NCI-H2227 treated with DMSO at 0.1 percent for 48 hours (cell line): ENCODE measurements at regions not wholly inside any gene's neighbourhood (a gene's known extent, or its start where the extent isn't known, plus 50 kb on each side); places are given as distances from the start of the nearest gene placed in this dataset.

Source experiments
- DNase-seq: peaks from one replicate; lab custom pipeline; 2025; lab: John Stamatoyannopoulos, UW

DNA sequence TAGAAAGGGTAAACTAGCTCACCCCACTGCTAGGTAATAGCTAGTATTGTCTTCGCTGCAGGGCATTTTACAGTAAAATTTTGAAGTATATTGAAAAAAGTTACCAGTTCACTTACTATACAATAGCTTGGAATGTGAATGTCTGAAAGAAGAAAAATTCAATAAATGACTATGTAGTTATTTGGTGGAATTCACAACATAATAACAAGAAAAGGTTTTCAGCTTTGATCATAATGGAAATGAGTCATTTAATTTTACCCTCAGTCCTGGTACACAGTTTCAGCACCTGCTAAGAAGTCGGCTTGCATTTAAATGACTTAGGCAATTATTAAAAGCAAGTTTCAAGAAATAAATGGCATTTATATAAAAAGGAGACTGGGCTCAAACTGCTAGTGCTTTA lies 90.4 kb downstream of the NUP35 start:
- no peak for DNase-seq

DNA sequence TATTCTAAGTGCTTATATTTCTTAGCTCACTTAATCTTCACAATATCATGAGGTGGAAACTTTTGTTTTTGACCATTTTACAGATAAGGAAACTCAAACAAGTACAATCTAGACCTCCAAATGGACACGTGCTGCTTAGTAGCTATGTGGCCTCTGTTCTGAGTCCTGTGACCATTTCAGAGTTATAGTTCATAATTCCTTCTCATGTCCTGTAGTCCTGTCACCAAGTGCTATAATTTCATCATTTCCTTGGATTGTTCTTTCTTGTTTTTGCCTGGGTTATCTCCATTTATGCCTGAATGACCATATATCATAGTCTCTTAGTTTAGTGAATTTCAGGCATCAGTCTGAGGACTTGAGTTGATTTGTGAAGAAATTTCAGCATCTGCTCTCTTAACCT lies 91.7 kb downstream of the NUP35 start:
- DNase-seq: no peak

- DNase-seq: no peak
Observed at GRCh38 chr2:183219888-183220287, 95.6 kb downstream of the NUP35 start.

GRCh38 chr2:183222751-183223150 lies 98.5 kb downstream of the NUP35 start:
- DNase-seq: no peak

DNA sequence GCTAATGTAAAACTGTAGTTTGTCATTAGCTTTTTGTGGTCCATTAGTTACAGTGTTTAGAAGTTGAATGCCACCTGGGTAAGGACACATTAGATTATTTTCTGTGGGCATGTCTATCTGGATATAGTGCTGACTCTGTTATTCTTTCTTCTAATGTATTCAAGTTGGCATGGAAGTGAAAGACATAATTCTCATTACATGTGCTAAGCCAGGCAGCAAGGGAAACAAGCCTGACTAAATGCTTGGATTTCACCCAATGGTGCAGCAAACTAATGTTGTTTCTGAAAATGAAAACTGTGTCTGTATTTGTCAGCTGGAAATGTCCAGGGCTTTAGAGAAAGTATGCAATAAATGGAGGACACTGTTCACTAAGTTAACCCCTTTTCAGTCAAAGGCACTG lies 100.7 kb downstream of the NUP35 start:
- DNase-seq: no peak

GRCh38 chr2:183227176-183227575 lies 102.9 kb downstream of the NUP35 start:
- DNase-seq: no peak

GRCh38 chr2:183229386-183229785 lies 105.1 kb downstream of the NUP35 start:
- DNase-seq: no peak

GRCh38 chr2:183232161-183232865 lies 108.1 kb downstream of the NUP35 start:
- no peak for DNase-seq

GRCh38 chr2:183242937-183243336 lies 118.7 kb downstream of the NUP35 start:
- peak; percentile 40 for DNase-seq

GRCh38 chr2:183243758-183244157 lies 119.5 kb downstream of the NUP35 start:
- DNase-seq: no peak

DNA sequence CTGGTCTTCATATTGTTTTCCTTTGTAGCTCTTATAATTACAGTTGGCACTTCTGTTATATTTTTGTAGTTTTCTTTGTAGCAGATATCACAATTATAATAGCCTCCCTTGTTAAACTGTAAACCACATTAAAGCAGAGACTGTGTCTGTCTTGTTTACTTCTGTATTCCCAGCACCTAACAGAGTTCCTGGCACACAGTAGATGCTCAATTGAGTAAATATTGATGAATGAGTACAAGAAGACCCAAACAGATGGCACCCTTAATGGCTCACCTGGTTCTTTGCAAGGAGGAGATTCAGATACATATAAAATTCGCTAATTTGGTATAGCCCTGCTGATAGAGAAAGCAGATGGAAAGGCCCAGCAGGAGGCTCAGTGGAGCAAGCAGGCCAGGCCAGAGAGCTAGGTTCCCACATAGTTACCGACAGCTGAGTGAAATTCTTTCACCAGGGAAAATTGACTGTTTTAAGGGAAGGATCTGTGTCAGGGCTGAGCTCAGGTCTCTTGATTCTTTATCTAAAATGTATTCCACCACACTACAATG lies 120.1 kb downstream of the NUP35 start:
- peak; percentile 23 for DNase-seq

DNA sequence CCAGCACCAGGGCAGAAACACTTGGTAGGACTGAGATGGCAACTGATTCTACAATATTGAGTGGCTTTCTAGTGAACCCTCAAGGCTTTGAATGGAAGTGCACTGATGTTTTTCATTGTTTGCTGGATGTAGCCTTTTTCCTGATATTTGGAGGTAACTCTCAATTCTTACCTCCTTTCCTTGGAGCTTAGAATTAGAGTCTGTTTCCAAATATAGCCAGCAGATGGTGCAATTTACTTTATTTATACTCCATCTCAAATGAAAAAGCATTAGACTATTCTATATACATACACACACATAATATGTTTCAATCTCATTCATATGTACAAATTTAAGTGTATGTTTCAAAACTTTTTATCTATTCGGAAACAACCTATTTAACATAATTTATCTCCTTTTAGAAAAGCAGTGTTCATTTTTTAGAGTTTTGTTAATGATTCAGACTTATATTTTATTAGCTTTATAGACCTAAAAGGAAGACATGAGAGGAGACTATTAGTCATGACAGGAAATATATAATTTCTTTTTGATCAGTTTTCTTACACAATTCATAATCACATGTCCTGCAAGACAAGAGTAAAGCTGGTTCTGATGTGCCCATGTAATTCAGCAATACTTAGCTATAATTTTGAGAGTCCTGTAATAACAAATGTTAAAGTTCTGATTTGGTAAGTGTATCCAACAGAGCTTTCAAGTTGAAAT lies 124.8 kb downstream of the NUP35 start:
- peak; percentile 64 for DNase-seq

DNA sequence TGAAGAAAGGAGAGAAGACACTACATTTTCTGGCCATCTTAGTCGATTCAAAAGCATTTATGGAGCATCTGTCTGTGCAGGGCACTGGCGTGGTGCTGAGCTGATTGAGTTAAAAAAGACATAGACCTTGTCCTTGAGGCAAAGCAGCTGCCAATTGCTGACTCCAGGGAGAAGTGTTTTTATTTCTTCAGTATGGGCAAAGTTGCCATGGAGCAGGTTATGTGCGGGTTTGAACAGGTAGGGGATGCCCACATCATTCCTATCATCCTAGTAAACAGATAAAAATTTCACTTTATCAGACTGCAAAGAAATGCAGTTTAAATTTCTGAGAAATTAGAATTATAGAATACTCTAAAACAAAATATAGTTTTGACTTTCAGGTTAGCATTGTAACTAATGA lies 125.8 kb downstream of the NUP35 start:
- no peak for DNase-seq

GRCh38 chr2:183250472-183250871 lies 126.2 kb downstream of the NUP35 start:
- DNase-seq: no peak

DNA sequence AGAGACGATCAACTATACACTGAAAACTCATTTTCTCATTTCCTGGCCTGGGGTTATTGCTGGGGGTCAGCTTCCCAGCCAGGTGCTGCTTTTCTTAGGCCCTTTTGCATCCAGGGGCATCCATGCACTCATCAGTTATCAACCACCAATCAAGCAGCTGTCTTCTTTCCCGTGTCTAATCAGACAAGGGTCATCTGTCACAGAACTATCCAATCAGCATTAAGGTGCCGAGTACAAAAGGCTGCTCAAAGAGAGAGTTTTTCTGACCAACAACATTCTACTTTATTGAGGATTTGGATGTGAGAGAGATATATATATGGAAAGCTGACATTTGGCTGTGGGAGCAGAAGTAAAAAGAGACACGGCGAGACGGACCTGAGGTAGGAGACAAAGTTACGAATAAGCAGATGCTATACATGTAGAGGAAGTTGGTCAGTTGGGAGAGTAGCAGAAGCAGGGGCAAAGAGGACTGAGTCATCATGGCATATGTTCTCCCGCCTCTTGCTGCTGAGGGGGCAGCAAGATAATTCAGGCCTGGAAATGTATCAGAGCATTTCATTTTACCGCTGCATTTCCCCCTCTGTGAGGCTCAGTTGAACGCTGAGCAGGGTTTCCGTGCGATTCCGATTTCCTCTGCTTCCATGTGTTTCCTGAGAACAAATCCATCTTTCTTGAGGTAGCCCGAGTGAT lies 129.3 kb downstream of the NUP35 start:
- no peak for DNase-seq

- DNase-seq: no peak
Observed at GRCh38 chr2:183255411-183255810, 131.2 kb downstream of the NUP35 start.

DNA sequence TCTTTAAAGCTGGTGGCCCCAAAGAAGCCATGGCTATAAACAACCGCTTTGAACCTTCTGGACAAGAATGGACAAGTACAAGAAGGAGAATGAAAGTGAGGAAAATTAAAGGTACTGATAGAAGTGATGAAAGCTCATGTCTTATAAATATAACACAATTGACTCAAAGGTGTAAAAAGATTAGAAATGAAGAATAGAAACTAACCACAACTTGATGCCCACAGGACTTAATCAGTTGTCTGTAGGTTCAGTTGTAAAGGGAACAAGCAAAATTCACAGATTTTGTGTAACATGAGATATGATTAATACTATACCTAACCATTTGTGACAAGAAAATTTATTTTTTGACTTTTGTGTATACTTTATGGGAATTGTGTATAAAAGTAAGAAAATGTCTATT lies 135.7 kb downstream of the NUP35 start:
- no peak for DNase-seq

DNA sequence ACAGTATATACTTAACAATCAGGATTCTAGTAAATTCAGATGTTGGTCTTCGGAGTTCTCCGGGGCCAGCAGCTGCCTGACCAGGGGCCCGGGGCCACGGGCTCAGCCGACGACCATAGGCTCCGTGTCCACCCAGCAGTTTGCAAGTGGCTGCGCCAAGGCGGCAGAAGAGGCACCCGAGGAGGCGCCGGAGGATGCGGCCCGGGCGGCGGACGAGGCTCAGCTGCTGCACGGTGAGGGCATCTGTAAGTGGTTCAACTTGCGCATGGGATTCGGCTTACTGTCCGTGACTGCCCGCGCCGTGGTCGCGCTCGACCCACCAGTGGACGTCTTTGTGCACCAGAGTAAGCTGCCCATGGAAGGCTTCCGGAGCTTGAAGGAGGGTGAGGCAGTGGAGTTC lies 136.3 kb downstream of the NUP35 start:
- no peak for DNase-seq

- no peak for DNase-seq
Observed at GRCh38 chr2:183264890-183265535, 140.8 kb downstream of the NUP35 start.

- DNase-seq: no peak
Observed at GRCh38 chr2:183267148-183267827, 143.0 kb downstream of the NUP35 start.

DNA sequence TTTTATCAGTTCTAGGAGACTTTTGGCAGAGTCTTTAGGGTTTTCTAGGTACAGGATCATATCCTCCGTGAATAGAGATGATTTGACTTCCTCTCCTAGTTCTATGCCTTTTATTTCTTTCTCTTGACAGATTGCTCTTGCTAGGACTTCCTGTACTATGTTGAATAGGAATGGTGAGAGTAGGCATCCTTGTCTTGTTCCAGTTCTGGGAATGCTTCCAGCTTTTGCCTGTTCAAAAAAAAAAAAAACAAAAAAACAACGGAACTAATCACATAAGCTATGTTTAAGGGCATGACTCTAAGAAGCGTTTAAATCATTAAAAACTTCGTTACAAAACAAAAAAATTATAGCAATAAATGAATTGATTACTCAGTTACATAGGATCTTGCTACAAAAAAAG lies 145.7 kb downstream of the NUP35 start:
- DNase-seq: no peak

DNA sequence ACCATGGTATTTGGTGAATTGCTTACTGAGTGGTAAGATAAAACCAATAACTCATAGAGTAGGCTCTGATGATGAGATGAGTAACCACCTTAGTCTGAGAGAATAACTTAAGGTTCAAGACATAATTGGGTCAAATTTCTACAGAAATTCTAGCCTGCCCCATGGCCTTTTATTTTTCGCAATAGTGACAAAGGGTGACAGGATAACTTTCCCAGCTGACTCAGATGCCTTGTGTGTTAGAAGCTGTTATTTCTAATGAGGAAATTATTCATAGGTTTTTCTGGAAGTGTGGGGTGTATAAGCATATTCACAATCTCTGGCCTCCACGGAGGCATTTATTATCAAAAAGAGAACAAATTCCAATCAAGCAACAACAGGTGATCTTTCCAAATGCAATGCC lies 159.0 kb downstream of the NUP35 start:
- DNase-seq: no peak
